Coronary artery (tissue), 2 donors: ENCODE measurements at regions not wholly inside any gene's neighbourhood (a gene's known extent, or its start where the extent isn't known, plus 50 kb on each side); places are given as distances from the start of the nearest gene placed in this dataset.

Experiments used
- DNase-seq: peaks from one replicate; pipeline ENCODE4 v3.0.0-alpha.2; 2017; ENCODE audit warnings: low spot score
- H3K27ac ChIP-seq, 2 donors: fragments of 200-600 bp; sonication (generic); one replicate each; pipeline ENCODE4 v1.5.1; 2016 to 2019
- H3K4me3 ChIP-seq: fragments of 200-600 bp; sonication (generic); 2 replicates; pipeline ENCODE4 v1.5.1; 2016; ENCODE audit warnings: mild to moderate bottlenecking, moderate library complexity
- TF ChIP-seq, protein P1 (sequence below): fragments of 200-600 bp; sonication (generic); IDR thresholded peaks from one replicate; pipeline ENCODE4 v1.5.1; 2019; ENCODE audit warnings: antibody characterized with exemption

- no peak overlapping the region for H3K27ac ChIP-seq
- TF ChIP-seq, protein P1, sequence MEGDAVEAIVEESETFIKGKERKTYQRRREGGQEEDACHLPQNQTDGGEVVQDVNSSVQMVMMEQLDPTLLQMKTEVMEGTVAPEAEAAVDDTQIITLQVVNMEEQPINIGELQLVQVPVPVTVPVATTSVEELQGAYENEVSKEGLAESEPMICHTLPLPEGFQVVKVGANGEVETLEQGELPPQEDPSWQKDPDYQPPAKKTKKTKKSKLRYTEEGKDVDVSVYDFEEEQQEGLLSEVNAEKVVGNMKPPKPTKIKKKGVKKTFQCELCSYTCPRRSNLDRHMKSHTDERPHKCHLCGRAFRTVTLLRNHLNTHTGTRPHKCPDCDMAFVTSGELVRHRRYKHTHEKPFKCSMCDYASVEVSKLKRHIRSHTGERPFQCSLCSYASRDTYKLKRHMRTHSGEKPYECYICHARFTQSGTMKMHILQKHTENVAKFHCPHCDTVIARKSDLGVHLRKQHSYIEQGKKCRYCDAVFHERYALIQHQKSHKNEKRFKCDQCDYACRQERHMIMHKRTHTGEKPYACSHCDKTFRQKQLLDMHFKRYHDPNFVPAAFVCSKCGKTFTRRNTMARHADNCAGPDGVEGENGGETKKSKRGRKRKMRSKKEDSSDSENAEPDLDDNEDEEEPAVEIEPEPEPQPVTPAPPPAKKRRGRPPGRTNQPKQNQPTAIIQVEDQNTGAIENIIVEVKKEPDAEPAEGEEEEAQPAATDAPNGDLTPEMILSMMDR: no peak
- no peak overlapping the region for H3K4me3 ChIP-seq
- DNase-seq: no peak
Observed at GRCh38 chr6:4451081-4451480, 315.7 kb upstream of the ECI2 start.

- DNase-seq: no peak
- TF ChIP-seq, protein P1: no peak
- H3K27ac ChIP-seq: no peak overlapping the region
- H3K4me3 ChIP-seq: no peak overlapping the region
Observed at GRCh38 chr6:4450237-4450636, 314.9 kb upstream of the ECI2 start.

- Histone ChIP-seq H3K4me3 (no peak overlapping the region), H3K27ac (no peak overlapping the region)
- DNase-seq: no peak
- TF ChIP-seq, protein P1: no peak
Observed at GRCh38 chr6:4449409-4449808, 314.0 kb upstream of the ECI2 start.

GRCh38 chr6:4448841-4449240 is 313.5 kb upstream of the ECI2 start:
- DNase-seq: no peak
- H3K27ac ChIP-seq: no peak overlapping the region
- TF ChIP-seq, protein P1: no peak
- no peak overlapping the region for H3K4me3 ChIP-seq

DNA sequence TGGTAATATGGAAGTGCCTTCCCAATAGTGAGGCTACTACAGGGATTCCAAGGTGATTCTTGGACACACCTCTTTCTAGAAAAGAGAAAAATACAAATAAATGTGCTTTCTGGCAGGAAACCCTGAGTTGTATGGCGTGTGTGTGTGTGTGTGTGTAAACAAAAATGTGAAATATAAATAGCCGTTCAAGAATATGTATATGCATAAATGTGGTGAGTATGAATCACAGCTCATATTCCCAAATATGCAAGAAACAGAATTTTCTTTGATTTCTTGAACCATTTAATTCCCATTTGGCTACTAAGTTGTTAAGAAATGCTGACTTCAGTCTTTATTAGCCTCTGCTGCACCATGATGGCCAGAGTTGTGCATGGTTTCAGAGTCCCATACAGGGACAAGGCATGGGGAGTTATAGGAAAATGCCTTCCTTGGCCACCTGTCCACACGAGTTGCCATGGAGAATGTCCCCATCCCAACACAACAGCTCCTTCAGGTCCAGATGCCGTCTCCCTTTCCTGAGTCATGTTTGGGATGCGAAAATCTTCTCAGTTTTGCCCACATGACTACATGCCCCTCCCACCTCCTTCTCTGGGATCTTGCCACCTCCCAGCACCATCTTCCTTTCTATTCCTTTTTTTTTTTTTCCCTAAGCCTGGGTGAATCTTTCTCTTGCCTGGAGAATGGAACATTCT is 312.4 kb upstream of the ECI2 start:
- DNase-seq: no peak
- H3K27ac ChIP-seq: no peak overlapping the region
- TF ChIP-seq, protein P1: no peak
- H3K4me3 ChIP-seq: no peak overlapping the region

DNA sequence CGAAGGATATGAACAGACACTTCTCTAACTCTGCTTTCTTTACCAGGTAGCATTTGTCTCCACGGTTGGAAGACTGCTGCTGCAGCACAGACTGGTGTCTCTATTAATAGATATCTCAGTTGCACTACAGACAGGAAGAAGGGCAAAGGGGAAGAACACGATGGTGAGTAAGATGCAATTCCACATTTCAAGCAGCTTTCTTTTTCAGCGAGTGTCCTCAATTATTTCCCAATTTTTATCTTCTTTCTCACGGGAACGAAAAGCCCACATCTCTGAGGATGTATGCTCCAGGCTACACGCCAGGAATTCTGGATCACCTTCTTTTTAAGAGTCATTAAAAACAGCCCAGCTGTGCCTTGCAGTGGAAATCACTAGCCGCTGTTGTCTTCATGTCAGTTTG is 311.6 kb upstream of the ECI2 start:
- TF ChIP-seq, protein P1: no peak

GRCh38 chr6:4441981-4442434 is 306.6 kb upstream of the ECI2 start:
- TF ChIP-seq, protein P1: no peak
- no peak for DNase-seq
- no peak overlapping the region for H3K27ac ChIP-seq

More for the DNA sequence above, 311.6 kb upstream of the ECI2 start:
- no peak for DNase-seq
- Histone ChIP-seq H3K4me3 (no peak overlapping the region), H3K27ac (no peak overlapping the region)

More at GRCh38 chr6:4441981-4442434, 306.6 kb upstream of the ECI2 start:
- no peak overlapping the region for H3K4me3 ChIP-seq
